ES-I3 (cell line): ENCODE measurements at regions not wholly inside any gene's neighbourhood (a gene's known extent, or its start where the extent isn't known, plus 50 kb on each side); places are given as distances from the start of the nearest gene placed in this dataset.
"Not testable (repeated sequence)": the region's sequence is repeated elsewhere in the genome, so short reads cannot be mapped to it uniquely, and the experiment has no call there.

Source experiments
- H3K36me3 ChIP-seq: 2 replicates; pipeline ENCODE4 v1.6.1; 2013; ENCODE audit warnings: mild to moderate bottlenecking, low read length, control low read depth, moderate library complexity; ENCODE audit not compliant: insufficient read depth
- H3K4me1 ChIP-seq: 2 replicates; pipeline ENCODE4 v1.6.1; 2013; ENCODE audit warnings: mild to moderate bottlenecking, control low read depth, low read length; ENCODE audit not compliant: insufficient read depth
- H3K9ac ChIP-seq: 2 replicates; pipeline ENCODE4 v1.6.1; 2013; ENCODE audit warnings: low read depth, mild to moderate bottlenecking, low read length, moderate library complexity
- H3K9me3 ChIP-seq: 2 replicates; pipeline ENCODE4 v1.6.1; 2013; ENCODE audit warnings: mild to moderate bottlenecking, low read length, moderate library complexity; ENCODE audit not compliant: control insufficient read depth, insufficient read depth

- peaks cover under 1% of the 10 kb centered on the region; the same call in 1 of the 2 replicates for H3K4me1 ChIP-seq
- no peaks in the 10 kb centered on the region for H3K36me3 ChIP-seq
- no peaks in the 10 kb centered on the region for H3K9me3 ChIP-seq
- no peak overlapping the region for H3K9ac ChIP-seq
Measured at GRCh38 chr10:33477291-33478088, 143.0 kb upstream of the NRP1 start.

- H3K9ac ChIP-seq = no peak overlapping the region
- H3K4me1 ChIP-seq = no peaks in the 10 kb centered on the region
- H3K9me3 ChIP-seq = no peaks in the 10 kb centered on the region
- no peaks in the 10 kb centered on the region for H3K36me3 ChIP-seq
Measured at GRCh38 chr10:33476757-33477273, 142.3 kb upstream of the NRP1 start.

DNA sequence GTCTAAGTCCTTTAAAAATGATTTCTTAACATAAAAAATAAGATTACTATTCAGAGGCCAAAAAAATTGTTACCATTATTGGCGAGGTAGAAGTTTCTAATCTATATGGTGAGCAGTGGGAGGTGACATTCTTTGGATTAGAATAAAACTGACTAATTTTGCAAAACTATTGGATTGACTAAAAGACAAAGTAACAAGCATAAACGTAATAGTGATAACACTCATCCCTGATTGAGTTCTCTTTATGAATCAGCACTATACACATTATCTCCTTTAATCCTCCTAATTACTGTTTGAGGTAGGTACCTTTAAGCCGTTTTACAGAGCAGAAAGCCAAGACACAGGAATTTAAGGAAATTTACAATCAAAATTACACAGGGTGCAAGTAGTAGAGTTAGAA lies 139.2 kb upstream of the NRP1 start:
- Histone ChIP-seq H3K9me3 (no peaks in the 10 kb centered on the region), H3K36me3 (no peaks in the 10 kb centered on the region), H3K9ac (no peak overlapping the region), H3K4me1 (no peaks in the 10 kb centered on the region)

GRCh38 chr10:33468006-33468405 lies 133.5 kb upstream of the NRP1 start:
- H3K4me1 ChIP-seq = not testable (repeated sequence)

DNA sequence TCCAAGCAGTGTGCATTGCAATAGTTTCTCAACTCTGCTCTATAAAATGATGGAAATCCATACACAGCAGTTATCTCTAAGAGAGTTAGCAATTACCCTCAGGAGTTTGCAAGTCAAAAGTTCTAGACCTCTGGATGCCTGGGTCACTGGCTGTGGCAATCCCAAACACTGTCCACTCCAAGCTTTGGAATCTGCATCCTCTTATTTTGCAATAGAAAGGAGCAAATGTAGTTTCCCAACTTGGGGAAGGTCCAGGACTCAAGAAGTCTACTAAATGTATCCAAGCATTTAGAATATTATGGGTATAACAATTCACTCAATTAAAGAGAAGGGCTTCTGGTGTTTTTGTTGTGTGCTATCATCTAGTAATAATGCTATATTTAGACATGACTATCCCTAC lies 131.3 kb upstream of the NRP1 start:
- Histone ChIP-seq H3K9me3 (no peaks in the 10 kb centered on the region), H3K9ac (no peak overlapping the region)

More at GRCh38 chr10:33468006-33468405, 133.5 kb upstream of the NRP1 start:
- not testable (repeated sequence) for H3K9me3 ChIP-seq, H3K9ac ChIP-seq, H3K36me3 ChIP-seq

DNA sequence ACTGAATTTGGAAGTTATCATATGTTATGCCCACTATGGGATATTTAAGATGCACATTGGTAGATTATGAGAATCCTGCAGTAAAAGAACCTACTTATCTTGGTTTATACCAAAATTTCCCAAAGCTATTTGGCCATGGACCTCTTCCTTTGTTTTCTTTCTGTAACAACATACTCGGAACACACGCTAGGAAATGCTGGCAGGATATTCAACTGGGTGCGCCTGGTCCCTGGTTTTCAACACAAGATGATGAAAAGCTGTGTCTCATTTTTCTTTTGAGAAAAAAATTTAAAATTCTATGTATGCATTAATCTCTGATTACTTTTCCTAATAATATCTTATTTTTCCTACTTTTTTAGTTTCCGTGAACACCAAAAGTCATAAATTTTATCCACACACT lies 128.5 kb upstream of the NRP1 start:
- H3K9me3 ChIP-seq = no peaks in the 10 kb centered on the region
- H3K9ac ChIP-seq = no peak overlapping the region
- no peaks in the 10 kb centered on the region for H3K36me3 ChIP-seq
- H3K4me1 ChIP-seq = no peaks in the 10 kb centered on the region

More for the DNA sequence above, 131.3 kb upstream of the NRP1 start:
- Histone ChIP-seq H3K4me1 (no peaks in the 10 kb centered on the region), H3K36me3 (no peaks in the 10 kb centered on the region)

GRCh38 chr10:33461295-33461640 lies 126.8 kb upstream of the NRP1 start:
- no peak overlapping the region for H3K9ac ChIP-seq
- H3K4me1 ChIP-seq = no peaks in the 10 kb centered on the region
- no peaks in the 10 kb centered on the region for H3K9me3 ChIP-seq
- H3K36me3 ChIP-seq = no peaks in the 10 kb centered on the region

GRCh38 chr10:33460505-33461294 lies 126.2 kb upstream of the NRP1 start:
- no peaks in the 10 kb centered on the region for H3K36me3 ChIP-seq
- no peaks in the 10 kb centered on the region for H3K9me3 ChIP-seq
- H3K4me1 ChIP-seq = no peaks in the 10 kb centered on the region
- H3K9ac ChIP-seq = no peak overlapping the region

DNA sequence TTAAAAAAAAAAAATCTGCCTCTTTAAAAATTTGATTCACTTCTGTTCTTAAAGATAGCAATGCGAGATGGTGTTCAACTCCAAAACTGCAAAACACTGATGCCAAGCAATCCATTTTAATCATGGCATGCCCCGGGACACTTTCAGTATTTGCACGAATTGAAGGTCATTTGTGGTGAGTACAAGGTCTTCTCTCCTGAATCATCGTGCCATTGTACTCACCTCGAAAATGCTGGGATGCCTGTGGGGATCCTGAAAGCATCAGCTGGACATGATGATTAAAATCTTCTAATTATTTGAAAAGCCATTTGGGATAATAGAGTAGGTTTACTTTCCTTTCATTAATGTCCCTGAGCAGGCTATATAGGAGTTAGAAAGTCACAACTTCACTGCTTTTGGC lies 125.1 kb upstream of the NRP1 start:
- no peaks in the 10 kb centered on the region for H3K36me3 ChIP-seq
- no peaks in the 10 kb centered on the region for H3K9me3 ChIP-seq
- no peak overlapping the region for H3K9ac ChIP-seq
- H3K4me1 ChIP-seq = no peaks in the 10 kb centered on the region

DNA sequence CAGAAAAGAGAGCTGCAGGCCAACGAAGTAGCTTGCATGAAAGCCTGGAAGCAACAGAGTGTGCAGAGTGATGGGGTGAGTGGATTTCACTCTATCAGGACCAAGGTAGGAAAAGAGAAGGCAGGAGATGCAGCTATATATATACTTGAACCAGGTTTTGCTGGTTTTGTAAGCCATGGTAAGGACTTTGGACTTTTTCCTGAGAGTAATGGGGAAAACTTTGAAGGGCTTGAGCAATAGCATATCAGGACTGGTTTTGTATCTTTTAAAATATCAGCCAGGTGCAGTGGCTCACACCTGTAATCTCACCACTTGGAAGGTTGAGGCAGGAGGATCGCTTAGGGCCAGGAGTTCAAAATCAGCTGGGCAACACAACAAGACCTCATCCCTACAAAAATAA lies 120.6 kb upstream of the NRP1 start:
- no peaks in the 10 kb centered on the region for H3K9me3 ChIP-seq
- H3K36me3 ChIP-seq = no peaks in the 10 kb centered on the region
- H3K9ac ChIP-seq = no peak overlapping the region
- no peaks in the 10 kb centered on the region for H3K4me1 ChIP-seq

DNA sequence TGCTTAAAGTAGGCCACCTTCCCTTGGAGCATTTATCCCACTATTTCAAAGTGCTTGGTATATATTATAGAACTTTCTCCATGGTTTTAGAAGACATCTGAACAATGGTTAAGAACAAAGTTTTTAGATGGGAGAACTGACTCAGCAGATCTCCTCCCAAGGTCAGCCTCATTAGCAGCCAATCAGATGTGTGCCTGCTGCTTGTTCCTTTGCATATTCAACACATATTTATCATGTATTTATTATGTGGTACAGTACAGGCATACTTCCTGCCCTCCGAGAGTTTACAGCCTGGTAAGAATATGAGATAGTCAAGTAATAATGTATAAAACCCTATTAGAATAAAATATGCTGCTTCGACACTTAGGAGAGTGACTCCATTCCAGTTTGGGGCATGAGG lies 120.1 kb upstream of the NRP1 start:
- no peaks in the 10 kb centered on the region for H3K36me3 ChIP-seq
- H3K9me3 ChIP-seq = no peaks in the 10 kb centered on the region
- no peaks in the 10 kb centered on the region for H3K4me1 ChIP-seq
- no peak overlapping the region for H3K9ac ChIP-seq

DNA sequence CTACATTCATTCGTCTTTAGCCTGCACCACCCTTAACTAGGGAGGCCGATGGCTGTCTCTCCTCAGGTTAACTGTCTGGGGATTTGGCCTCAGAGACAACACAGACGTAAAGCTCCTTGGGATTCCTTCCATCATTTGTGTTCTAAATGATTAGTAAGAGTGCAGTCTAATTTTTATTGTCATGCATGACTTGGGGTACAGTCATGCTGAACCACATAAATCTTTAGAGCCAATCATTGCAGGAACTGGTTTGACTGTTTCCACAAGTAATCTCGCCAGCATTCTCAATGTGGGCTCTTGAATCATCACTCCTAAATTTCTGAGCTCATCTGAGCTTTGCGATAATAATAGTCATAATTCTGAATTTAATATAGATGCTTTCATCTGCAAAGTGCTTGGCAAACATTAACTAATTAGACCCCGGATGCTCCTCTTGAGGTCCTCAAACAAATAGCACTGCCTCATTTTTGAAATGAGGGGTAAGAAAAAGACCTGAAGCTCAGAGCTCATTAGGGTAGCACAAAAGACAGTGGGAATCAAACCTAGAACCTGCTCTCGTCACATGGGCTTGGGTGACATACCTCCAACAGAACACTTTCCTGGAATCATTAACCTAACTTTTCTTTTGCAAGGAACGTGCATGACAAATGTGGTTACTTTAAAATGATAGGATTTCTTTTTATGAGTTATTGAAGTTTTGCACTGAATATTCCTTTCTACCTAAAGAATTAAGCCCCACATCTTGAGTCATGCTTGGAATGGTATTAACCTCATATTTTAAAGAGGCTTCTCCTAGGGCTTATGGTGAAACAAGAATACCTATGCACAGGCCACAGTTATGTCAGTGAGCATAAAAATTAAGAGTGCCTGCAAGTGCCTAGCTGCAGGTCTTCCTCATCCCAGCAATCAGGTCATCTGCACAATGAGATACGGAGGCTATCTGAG lies 118.9 kb upstream of the NRP1 start:
- Histone ChIP-seq H3K36me3 (no peaks in the 10 kb centered on the region), H3K4me1 (no peaks in the 10 kb centered on the region), H3K9me3 (no peaks in the 10 kb centered on the region), H3K9ac (no peak overlapping the region)

GRCh38 chr10:33448421-33449140 lies 114.1 kb upstream of the NRP1 start:
- Histone ChIP-seq H3K4me1 (no peaks in the 10 kb centered on the region), H3K9ac (no peak overlapping the region), H3K36me3 (no peaks in the 10 kb centered on the region), H3K9me3 (no peaks in the 10 kb centered on the region)

GRCh38 chr10:33441561-33441960 lies 107.1 kb upstream of the NRP1 start:
- Histone ChIP-seq H3K4me1 (no peaks in the 10 kb centered on the region), H3K36me3 (no peaks in the 10 kb centered on the region), H3K9ac (no peak overlapping the region), H3K9me3 (no peaks in the 10 kb centered on the region)
